ENCODE measurements at regions not wholly inside any gene's neighbourhood (a gene's known extent, or its start where the extent isn't known, plus 50 kb on each side); places are given as distances from the start of the nearest gene placed in this dataset.

DNA sequence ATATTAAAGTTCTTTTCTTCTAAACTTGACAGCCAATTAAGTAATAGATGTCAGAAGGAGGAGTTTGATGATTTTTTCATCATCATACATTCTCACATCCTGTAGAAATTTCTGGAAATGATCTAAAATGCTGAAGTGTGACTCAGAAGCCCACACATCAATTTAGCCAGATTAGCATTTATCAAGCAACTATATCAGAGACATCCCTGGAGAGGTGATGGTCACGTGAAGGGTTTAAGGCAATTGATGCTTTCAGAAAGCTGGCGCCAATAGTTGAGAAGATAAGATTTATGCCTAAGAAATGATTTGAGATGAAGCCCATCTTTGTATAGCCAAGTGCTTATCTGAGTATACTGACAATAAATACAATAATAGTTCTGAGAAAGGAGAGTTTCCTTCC is 162.9 kb upstream of the RORB start:
- TF ChIP-seq, protein P1, sequence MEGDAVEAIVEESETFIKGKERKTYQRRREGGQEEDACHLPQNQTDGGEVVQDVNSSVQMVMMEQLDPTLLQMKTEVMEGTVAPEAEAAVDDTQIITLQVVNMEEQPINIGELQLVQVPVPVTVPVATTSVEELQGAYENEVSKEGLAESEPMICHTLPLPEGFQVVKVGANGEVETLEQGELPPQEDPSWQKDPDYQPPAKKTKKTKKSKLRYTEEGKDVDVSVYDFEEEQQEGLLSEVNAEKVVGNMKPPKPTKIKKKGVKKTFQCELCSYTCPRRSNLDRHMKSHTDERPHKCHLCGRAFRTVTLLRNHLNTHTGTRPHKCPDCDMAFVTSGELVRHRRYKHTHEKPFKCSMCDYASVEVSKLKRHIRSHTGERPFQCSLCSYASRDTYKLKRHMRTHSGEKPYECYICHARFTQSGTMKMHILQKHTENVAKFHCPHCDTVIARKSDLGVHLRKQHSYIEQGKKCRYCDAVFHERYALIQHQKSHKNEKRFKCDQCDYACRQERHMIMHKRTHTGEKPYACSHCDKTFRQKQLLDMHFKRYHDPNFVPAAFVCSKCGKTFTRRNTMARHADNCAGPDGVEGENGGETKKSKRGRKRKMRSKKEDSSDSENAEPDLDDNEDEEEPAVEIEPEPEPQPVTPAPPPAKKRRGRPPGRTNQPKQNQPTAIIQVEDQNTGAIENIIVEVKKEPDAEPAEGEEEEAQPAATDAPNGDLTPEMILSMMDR (conservative IDR thresholded peaks at IDR 0.05; ENCODE audit: low read length), result no peak
- no peak overlapping the region for H3K4me3 ChIP-seq (ENCODE audit: low read length)
- no peak for DNase-seq (ENCODE audit: low read depth)

DNA sequence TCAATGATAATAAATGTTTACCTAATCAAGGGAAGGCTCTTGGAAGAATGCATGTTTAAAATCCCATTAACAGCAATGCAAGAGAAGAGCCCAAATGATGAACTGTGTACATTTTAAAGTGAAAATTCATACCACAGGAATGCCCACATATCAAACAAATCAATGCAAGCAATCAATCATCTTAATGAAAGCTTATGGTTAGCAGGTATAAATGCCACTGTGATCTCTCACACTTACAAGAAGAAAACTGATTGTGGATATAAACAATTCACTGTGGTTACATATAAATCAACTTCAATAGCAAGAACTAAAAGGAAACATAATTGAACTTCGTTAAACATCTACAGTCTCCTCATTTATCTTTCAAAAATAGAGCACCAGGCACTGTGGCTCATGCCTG is 161.0 kb upstream of the RORB start:
- TF ChIP-seq, protein P1 (conservative IDR thresholded peaks at IDR 0.05; ENCODE audit: low read length), result no peak
- no peak overlapping the region for H3K4me3 ChIP-seq (ENCODE audit: low read length)
- no peak for DNase-seq (ENCODE audit: low read depth)

DNA sequence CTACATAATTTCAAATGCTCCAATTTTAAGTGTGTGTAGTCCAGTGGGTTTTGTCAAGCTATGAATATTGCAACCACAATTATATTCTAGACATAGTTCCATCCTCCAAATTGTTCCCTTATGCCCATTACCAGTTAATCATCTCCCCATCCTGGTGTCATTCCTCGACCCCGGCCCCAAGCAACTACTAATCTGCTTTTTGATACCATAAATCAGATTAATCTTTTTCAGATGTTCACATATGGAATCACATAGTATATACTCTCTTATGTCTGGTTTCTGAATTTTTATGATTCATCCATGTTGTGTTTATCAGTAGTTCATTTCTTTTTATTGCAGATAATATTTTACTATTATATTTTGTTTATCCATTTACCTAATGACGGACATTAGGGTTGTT is 148.4 kb upstream of the RORB start:
- H3K4me3 ChIP-seq (ENCODE audit: low read length), result no peak overlapping the region
- TF ChIP-seq, protein P1 (conservative IDR thresholded peaks at IDR 0.05; ENCODE audit: low read length), result no peak
- no peak for DNase-seq (ENCODE audit: low read depth)

DNA sequence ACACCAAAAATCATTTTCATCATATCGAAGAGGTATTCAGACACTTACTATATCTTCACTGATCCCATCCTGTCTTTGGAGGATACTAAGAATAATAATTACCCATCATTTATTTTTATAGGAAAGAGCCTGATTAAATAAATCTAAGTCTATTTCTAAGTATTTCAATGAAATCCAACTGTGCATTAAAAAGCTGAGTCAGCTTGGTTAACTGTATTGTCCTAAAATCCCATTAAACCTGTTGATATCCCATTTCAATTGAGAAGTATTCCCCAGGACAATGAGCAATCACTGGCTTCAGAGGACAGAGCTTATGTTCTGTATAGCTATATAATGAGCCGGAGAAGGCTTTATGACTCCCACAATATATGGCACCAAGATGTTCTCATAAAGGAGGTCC is 142.0 kb upstream of the RORB start:
- TF ChIP-seq, protein P1 (conservative IDR thresholded peaks at IDR 0.05; ENCODE audit: low read length), result no peak
- DNase-seq (ENCODE audit: low read depth), result no peak
- H3K4me3 ChIP-seq (ENCODE audit: low read length), result no peak overlapping the region

DNA sequence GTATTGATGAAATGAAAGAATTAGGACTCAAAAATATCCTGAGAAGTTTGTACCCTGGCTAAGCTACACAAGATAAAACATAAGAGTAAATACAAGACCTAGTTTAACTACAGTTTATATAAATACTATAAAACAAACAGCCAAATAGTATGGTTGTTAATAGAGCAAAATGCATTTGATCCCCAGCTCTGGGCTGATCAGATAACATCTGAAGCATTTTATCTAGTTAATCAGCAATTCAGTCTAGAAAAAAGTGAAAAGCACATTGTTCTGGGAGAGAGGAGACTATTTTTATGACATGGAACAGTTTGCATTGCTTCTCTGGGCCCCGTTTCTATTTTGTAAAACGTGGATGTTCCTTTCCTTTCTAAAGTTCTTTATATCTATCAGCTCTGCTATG is 139.6 kb upstream of the RORB start:
- H3K4me3 ChIP-seq (ENCODE audit: low read length), result no peak overlapping the region
- TF ChIP-seq, protein P1 (conservative IDR thresholded peaks at IDR 0.05; ENCODE audit: low read length), result no peak
- DNase-seq (ENCODE audit: low read depth), result no peak

DNA sequence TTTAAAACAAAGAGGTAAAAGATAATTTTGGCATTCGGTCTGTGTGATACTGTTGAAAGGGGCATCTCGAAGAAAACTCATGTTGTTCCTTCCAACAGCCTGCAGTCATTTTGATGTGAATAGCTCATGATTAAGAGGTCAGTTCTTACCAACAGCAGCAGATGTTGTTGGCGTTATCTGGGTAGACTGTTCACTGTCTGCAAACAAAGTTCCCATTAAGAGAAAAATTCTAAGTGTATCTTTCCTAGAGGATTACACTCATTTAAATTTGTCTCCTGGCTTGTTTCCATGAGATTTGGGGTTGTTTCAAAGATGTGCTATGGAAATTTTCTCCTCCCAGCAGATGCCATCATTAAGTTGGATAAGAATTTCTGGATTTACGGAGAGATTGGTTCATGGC is 138.2 kb upstream of the RORB start:
- no peak overlapping the region for H3K4me3 ChIP-seq (ENCODE audit: low read length)
- TF ChIP-seq, protein P1 (conservative IDR thresholded peaks at IDR 0.05; ENCODE audit: low read length), result no peak
- DNase-seq (ENCODE audit: low read depth), result no peak

DNA sequence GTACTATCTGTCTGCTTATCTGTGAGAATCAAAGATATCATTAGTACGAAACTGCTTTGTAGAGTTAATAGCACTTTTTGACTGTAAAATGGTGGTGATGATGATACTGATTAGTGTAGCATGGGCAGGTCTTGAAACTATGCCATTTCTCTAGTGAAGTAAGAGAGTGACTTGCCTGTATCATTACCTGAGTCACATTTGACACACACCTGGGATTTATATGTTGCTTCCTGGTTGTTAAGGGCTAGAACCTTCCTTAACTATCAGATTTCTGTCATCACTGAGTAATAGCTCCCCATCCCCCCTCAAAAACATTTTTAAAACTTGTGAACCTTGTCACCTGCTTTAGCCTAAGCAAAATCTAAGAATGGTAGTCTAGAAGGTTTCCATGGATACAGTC is 135.6 kb upstream of the RORB start:
- no peak overlapping the region for H3K4me3 ChIP-seq (ENCODE audit: low read length)
- no peak for DNase-seq (ENCODE audit: low read depth)
- TF ChIP-seq, protein P1 (conservative IDR thresholded peaks at IDR 0.05; ENCODE audit: low read length), result no peak
